H1 (cell line): ENCODE measurements at regions not wholly inside any gene's neighbourhood (a gene's known extent, or its start where the extent isn't known, plus 50 kb on each side); places are given as distances from the start of the nearest gene placed in this dataset.

Experiments used
- GTF2F1 ChIP-seq: IDR thresholded peaks from 2 replicates; pipeline ENCODE4 v1.6.1; 2012; ENCODE audit warnings: low read depth, low read length, improper control_type of control experiment, borderline replicate concordance
- MAX ChIP-seq: IDR thresholded peaks from 2 replicates; pipeline ENCODE4 v1.6.1; 2012; ENCODE audit warnings: inconsistent platforms
- NANOG ChIP-seq: IDR thresholded peaks from 2 replicates; pipeline ENCODE4 v1.6.1; 2011; ENCODE audit warnings: low read length, low read depth, mild to moderate bottlenecking, inconsistent platforms; ENCODE audit not compliant: insufficient read depth, poor library complexity, severe bottlenecking
- POLR2A ChIP-seq, 2 experiments: IDR thresholded peaks; 1 replicate in 1 of 2; 2 replicates in 1 of 2; pipeline ENCODE4 v1.6.1; 2011; ENCODE audit warnings: low read depth in 2 of 2, low read length in 2 of 2, mild to moderate bottlenecking in 2 of 2; ENCODE audit errors: control extremely low read depth in 1 of 2
- POLR2AphosphoS5 ChIP-seq: IDR thresholded peaks from 2 replicates; pipeline ENCODE4 v1.6.1; 2011; ENCODE audit warnings: low read depth, low read length
- RBBP5 ChIP-seq: IDR thresholded peaks from 2 replicates; pipeline ENCODE4 v1.7.1; 2012; ENCODE audit warnings: low read depth, mild to moderate bottlenecking, inconsistent platforms, low read length, moderate library complexity, borderline replicate concordance
- RXRA ChIP-seq: IDR thresholded peaks from 2 replicates; pipeline ENCODE4 v1.6.1; 2011; ENCODE audit warnings: low read depth, mild to moderate bottlenecking, low read length, moderate library complexity; ENCODE audit not compliant: insufficient read depth
- SP1 ChIP-seq: IDR thresholded peaks from 2 replicates; pipeline ENCODE4 v1.6.1; 2011; ENCODE audit warnings: low read depth, low read length
- YY1 ChIP-seq: IDR thresholded peaks from 2 replicates; pipeline ENCODE4 v1.6.1; 2011; ENCODE audit warnings: low read depth, mild to moderate bottlenecking, low read length
- TF ChIP-seq, protein P1 (sequence below), 3 experiments: IDR thresholded peaks; 1 replicate in 2 of 3; 2 replicates in 1 of 3; pipeline versions ENCODE4 v1.5.1 to v1.6.1; 2011; ENCODE audit warnings: low read length in 3 of 3, mild to moderate bottlenecking in 3 of 3, inconsistent platforms in 2 of 3, low read depth in 1 of 3, moderate library complexity in 1 of 3; ENCODE audit not compliant: insufficient read depth in 1 of 3; ENCODE audit errors: control extremely low read depth in 1 of 3

DNA sequence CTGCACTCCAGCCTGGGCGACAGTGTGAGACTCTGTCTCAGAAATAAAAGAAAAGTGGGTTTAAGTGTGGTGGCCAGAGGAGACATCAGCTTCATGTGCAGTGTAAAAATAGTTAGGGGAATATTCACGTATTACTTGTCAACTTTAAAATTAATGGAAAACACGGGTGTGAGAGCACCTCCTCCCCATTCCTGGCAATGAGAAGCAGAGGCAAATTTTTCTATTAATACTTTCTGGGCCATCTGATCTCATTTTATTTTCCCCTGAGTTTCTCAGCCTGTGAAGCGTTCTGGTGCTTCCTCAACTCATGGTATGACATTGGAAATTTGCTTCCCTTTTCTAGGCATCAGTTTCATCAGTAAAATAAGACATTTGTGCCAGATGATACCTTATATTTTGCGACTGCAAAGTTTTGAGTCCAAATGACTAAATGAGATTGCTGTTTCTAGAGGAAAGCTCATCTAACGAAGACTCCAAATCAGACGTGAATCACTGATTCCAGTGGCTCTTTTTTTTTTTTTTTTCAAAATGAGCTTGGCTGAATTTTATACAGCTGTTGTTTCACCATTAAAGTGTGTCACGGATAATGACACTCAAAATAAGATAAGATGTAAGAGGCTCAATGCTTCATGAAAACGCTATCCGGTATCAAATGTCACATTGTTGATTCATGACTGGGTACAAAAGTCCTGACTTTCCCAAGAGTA lies 104.6 kb downstream of the MSX2 start:
- no peak for TF ChIP-seq GTF2F1
- no peak for TF ChIP-seq MAX
- no peak for TF ChIP-seq YY1
- TF ChIP-seq, protein P1, sequence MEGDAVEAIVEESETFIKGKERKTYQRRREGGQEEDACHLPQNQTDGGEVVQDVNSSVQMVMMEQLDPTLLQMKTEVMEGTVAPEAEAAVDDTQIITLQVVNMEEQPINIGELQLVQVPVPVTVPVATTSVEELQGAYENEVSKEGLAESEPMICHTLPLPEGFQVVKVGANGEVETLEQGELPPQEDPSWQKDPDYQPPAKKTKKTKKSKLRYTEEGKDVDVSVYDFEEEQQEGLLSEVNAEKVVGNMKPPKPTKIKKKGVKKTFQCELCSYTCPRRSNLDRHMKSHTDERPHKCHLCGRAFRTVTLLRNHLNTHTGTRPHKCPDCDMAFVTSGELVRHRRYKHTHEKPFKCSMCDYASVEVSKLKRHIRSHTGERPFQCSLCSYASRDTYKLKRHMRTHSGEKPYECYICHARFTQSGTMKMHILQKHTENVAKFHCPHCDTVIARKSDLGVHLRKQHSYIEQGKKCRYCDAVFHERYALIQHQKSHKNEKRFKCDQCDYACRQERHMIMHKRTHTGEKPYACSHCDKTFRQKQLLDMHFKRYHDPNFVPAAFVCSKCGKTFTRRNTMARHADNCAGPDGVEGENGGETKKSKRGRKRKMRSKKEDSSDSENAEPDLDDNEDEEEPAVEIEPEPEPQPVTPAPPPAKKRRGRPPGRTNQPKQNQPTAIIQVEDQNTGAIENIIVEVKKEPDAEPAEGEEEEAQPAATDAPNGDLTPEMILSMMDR (IDR thresholded peaks at IDR 0.05; ENCODE audit: control extremely low read depth in 1 of 3, insufficient read depth in 1 of 3, low read depth in 1 of 3, low read length in 3 of 3) = no peak
- no peak for TF ChIP-seq POLR2AphosphoS5
- no peak for TF ChIP-seq RBBP5
- TF ChIP-seq POLR2A (IDR thresholded peaks at IDR 0.05; ENCODE audit: control extremely low read depth in 1 of 2, low read depth in 2 of 2, low read length in 2 of 2) = no peak
- no peak for TF ChIP-seq SP1
- TF ChIP-seq NANOG = no peak
- no peak for TF ChIP-seq RXRA
